Skeletal muscle cell (primary cell): ENCODE measurements at regions not wholly inside any gene's neighbourhood (a gene's known extent, or its start where the extent isn't known, plus 50 kb on each side); places are given as distances from the start of the nearest gene placed in this dataset.
A peak's percentile ranks its signal among the peaks of the same experiment; 100 is the strongest.

Source experiments
- DNase-seq: peaks from one replicate; pipeline ENCODE4 v3.0.0-alpha.2; 2010; ENCODE audit warnings: low read depth
- H3K4me3 ChIP-seq: 2 replicates; pipeline ENCODE4 v1.5.1; 2011; ENCODE audit warnings: low read depth, mild to moderate bottlenecking, control low read depth, low read length, moderate library complexity

GRCh38 chr4:115781528-115782146, 668.2 kb upstream of the NDST4 start:
- no peak overlapping the region for H3K4me3 ChIP-seq
- DNase-seq = no peak

GRCh38 chr4:115780835-115781234, 667.4 kb upstream of the NDST4 start:
- no peak for DNase-seq
- no peak overlapping the region for H3K4me3 ChIP-seq

GRCh38 chr4:115780268-115780667, 666.8 kb upstream of the NDST4 start:
- no peak for DNase-seq
- H3K4me3 ChIP-seq = no peak overlapping the region

GRCh38 chr4:115770046-115770543, 656.7 kb upstream of the NDST4 start:
- DNase-seq = no peak
- H3K4me3 ChIP-seq = no peak overlapping the region

- H3K4me3 ChIP-seq = no peak overlapping the region
- DNase-seq = no peak
Observed at GRCh38 chr4:115769396-115769795, 656.0 kb upstream of the NDST4 start.

- DNase-seq = no peak
- no peak overlapping the region for H3K4me3 ChIP-seq
Observed at GRCh38 chr4:115763051-115763450, 649.6 kb upstream of the NDST4 start.

GRCh38 chr4:115759231-115759630, 645.8 kb upstream of the NDST4 start:
- H3K4me3 ChIP-seq = no peak overlapping the region
- no peak for DNase-seq

GRCh38 chr4:115749404-115749803, 636.0 kb upstream of the NDST4 start:
- DNase-seq = no peak

GRCh38 chr4:115740806-115741205, 627.4 kb upstream of the NDST4 start:
- no peak overlapping the region for H3K4me3 ChIP-seq
- DNase-seq = no peak

More at GRCh38 chr4:115749404-115749803, 636.0 kb upstream of the NDST4 start:
- no peak overlapping the region for H3K4me3 ChIP-seq

GRCh38 chr4:115729739-115730266, 616.4 kb upstream of the NDST4 start:
- H3K4me3 ChIP-seq = no peak overlapping the region
- no peak for DNase-seq

GRCh38 chr4:115723621-115724020, 610.2 kb upstream of the NDST4 start:
- H3K4me3 ChIP-seq = no peak overlapping the region
- DNase-seq = no peak

- peak; percentile 7 for DNase-seq
Observed at GRCh38 chr4:115720611-115721010, 607.2 kb upstream of the NDST4 start.

GRCh38 chr4:115711575-115711974, 598.2 kb upstream of the NDST4 start:
- no peak overlapping the region for H3K4me3 ChIP-seq
- DNase-seq = no peak

More at GRCh38 chr4:115720611-115721010, 607.2 kb upstream of the NDST4 start:
- no peak overlapping the region for H3K4me3 ChIP-seq

GRCh38 chr4:115688961-115689360, 575.5 kb upstream of the NDST4 start:
- no peak for DNase-seq
- H3K4me3 ChIP-seq = no peak overlapping the region

GRCh38 chr4:115687052-115687755, 573.8 kb upstream of the NDST4 start:
- no peak overlapping the region for H3K4me3 ChIP-seq
- DNase-seq = peak; percentile 6

GRCh38 chr4:115678425-115678941, 565.1 kb upstream of the NDST4 start:
- DNase-seq = no peak
- H3K4me3 ChIP-seq = no peak overlapping the region

- peak; percentile 50 for DNase-seq
Observed at GRCh38 chr4:115675719-115676118, 562.3 kb upstream of the NDST4 start.

GRCh38 chr4:115674485-115674884, 561.1 kb upstream of the NDST4 start:
- DNase-seq = no peak

More at GRCh38 chr4:115675719-115676118, 562.3 kb upstream of the NDST4 start:
- H3K4me3 ChIP-seq = no peak overlapping the region

GRCh38 chr4:115671581-115671980, 558.2 kb upstream of the NDST4 start:
- DNase-seq = peak; percentile 15

More at GRCh38 chr4:115674485-115674884, 561.1 kb upstream of the NDST4 start:
- H3K4me3 ChIP-seq = no peak overlapping the region

GRCh38 chr4:115670930-115671329, 557.5 kb upstream of the NDST4 start:
- no peak overlapping the region for H3K4me3 ChIP-seq
- DNase-seq = no peak

More at GRCh38 chr4:115671581-115671980, 558.2 kb upstream of the NDST4 start:
- no peak overlapping the region for H3K4me3 ChIP-seq
